Left lung (tissue), 4 donors: ENCODE measurements at regions not wholly inside any gene's neighbourhood (a gene's known extent, or its start where the extent isn't known, plus 50 kb on each side); places are given as distances from the start of the nearest gene placed in this dataset.

Source experiments
- ATAC-seq: fragments of 200-7000 bp; cut with Tn5 transposase; one replicate; pipeline ENCODE4 v1.9.1; 2020; ENCODE audit warnings: moderate library complexity
- DNase-seq, 4 donors: peaks; one replicate each; pipeline ENCODE4 v3.0.0-alpha.2; 2013 to 2020
- H3K27ac ChIP-seq, 2 donors: fragments of 200-600 bp; sonication (generic) in 1 of 2; one replicate each; pipeline versions ENCODE4 v1.5.0 to v1.8.0; 2020 to 2021
- H3K27me3 ChIP-seq, 2 donors: fragments of 200-600 bp; sonication (generic) in 1 of 2; one replicate each; pipeline versions ENCODE4 v1.5.0 to v1.8.0; 2020 to 2021
- H3K36me3 ChIP-seq, 2 donors: fragments of 200-600 bp; sonication (generic) in 1 of 2; one replicate each; pipeline versions ENCODE4 v1.5.0 to v1.8.0; 2020 to 2021
- H3K4me1 ChIP-seq, 2 donors: fragments of 200-600 bp; one replicate each; pipeline ENCODE4 v1.8.0; 2021
- H3K4me3 ChIP-seq, 2 donors: fragments of 200-600 bp; sonication (generic) in 1 of 2; one replicate each; pipeline versions ENCODE4 v1.5.0 to v1.8.0; 2020 to 2021; ENCODE audit warnings: mild to moderate bottlenecking in 1 of 2
- H3K9me3 ChIP-seq, 2 donors: fragments of 200-600 bp; sonication (generic) in 1 of 2; one replicate each; pipeline versions ENCODE4 v1.5.0 to v1.8.0; 2020 to 2021
- CTCF ChIP-seq, 2 donors: fragments of 200-600 bp; sonication (generic) in 1 of 2; IDR thresholded peaks; one replicate each; pipeline versions ENCODE4 v1.5.0 to v1.8.0; 2021; ENCODE audit warnings: antibody characterized with exemption in 2 of 2
- intact Hi-C, 2 donors: fragments of 100-400 bp; cut with DNase I; formaldehyde crosslinking; loops; one replicate each; pipeline versions ENCODE4 v1.11.2 to v1.14.2; 2022
- donor health status: DM: no; HTN: yes; CAD: no.
- donor health status: DM: no; HTN: no; CAD: no.

GRCh38 chr1:94675373-94675772 lies 133.8 kb upstream of the F3 start:
- Histone ChIP-seq H3K36me3 (no peaks in the 10 kb centered on the region), H3K27ac (no peak overlapping the region), H3K9me3 (no peaks in the 10 kb centered on the region), H3K27me3 (no peaks in the 10 kb centered on the region), H3K4me3 (no peak overlapping the region), H3K4me1 (no peaks in the 10 kb centered on the region)
- intact Hi-C loops, result no loop called here
- ATAC-seq, result no peak
- no peak for TF ChIP-seq CTCF (IDR thresholded peaks at IDR 0.05)
- no peak for DNase-seq

DNA sequence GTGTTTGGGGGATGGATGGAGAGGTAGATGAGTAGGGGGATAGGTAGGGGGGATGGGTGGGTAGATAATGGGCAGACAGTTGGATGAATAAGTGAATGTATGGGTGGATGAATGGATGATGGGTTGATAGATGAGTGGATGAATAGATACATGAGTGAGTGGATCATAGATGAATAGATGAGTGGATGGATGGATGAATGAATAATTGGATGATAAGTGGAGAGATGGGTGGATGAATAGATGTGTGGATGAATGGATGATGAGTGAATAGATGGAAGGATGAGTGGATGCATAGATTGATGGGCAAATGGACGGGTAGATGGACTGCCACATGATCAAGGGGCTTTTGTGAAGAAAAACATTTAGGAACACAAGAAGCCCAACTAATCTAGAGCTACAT lies 133.3 kb upstream of the F3 start:
- no peaks in the 10 kb centered on the region for H3K4me1 ChIP-seq
- no peaks in the 10 kb centered on the region for H3K27me3 ChIP-seq
- ATAC-seq, result no peak
- DNase-seq, result no peak
- no peak overlapping the region for H3K27ac ChIP-seq
- no peak overlapping the region for H3K4me3 ChIP-seq
- intact Hi-C loops, result no loop called here
- H3K9me3 ChIP-seq, result no peaks in the 10 kb centered on the region
- no peak for TF ChIP-seq CTCF (IDR thresholded peaks at IDR 0.05)
- H3K36me3 ChIP-seq, result no peaks in the 10 kb centered on the region

DNA sequence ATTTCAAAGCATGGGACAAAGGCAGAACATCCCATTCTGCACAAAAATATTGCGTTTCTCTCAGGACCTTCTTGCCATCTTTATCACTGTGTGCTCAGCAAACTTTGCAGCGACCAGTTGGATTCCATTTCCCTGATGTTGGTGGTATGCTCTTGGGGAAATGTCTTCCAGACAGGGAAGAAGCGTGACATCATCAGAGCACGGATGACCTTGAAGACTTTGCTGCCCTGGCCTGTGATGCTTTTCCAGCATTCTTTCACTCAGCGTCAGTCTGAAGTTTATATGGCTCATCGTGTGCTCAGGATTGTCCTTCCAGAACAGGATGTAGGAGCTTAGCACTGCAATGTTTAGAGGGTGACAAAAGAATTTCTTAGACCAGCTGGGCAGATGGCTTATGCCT lies 131.4 kb upstream of the F3 start:
- ATAC-seq (no peak), DNase-seq (no peak)
- intact Hi-C loops, result no loop called here
- no peak for TF ChIP-seq CTCF (IDR thresholded peaks at IDR 0.05)
- Histone ChIP-seq H3K4me1 (no peaks in the 10 kb centered on the region), H3K27me3 (no peaks in the 10 kb centered on the region), H3K27ac (no peak overlapping the region), H3K36me3 (no peaks in the 10 kb centered on the region), H3K9me3 (no peaks in the 10 kb centered on the region), H3K4me3 (no peak overlapping the region)

GRCh38 chr1:94672001-94672400 lies 130.4 kb upstream of the F3 start:
- H3K27me3 ChIP-seq, result no peaks in the 10 kb centered on the region
- H3K4me1 ChIP-seq, result no peaks in the 10 kb centered on the region
- intact Hi-C loops, result no loop called here
- no peaks in the 10 kb centered on the region for H3K9me3 ChIP-seq
- H3K4me3 ChIP-seq, result no peak overlapping the region
- TF ChIP-seq CTCF (IDR thresholded peaks at IDR 0.05), result no peak
- ATAC-seq (no peak), DNase-seq (no peak)
- no peak overlapping the region for H3K27ac ChIP-seq
- no peaks in the 10 kb centered on the region for H3K36me3 ChIP-seq

GRCh38 chr1:94670273-94670672 lies 128.7 kb upstream of the F3 start:
- ATAC-seq (peak; percentile 63), DNase-seq (no peak)
- Histone ChIP-seq H3K4me3 (no peak overlapping the region), H3K9me3 (no peaks in the 10 kb centered on the region), H3K27ac (no peak overlapping the region), H3K27me3 (no peaks in the 10 kb centered on the region), H3K36me3 (no peaks in the 10 kb centered on the region), H3K4me1 (no peaks in the 10 kb centered on the region)
- no peak for TF ChIP-seq CTCF (IDR thresholded peaks at IDR 0.05)
- intact Hi-C loops, result no loop called here
